Skin of body (tissue), 1 donor: ENCODE measurements at regions not wholly inside any gene's neighbourhood (a gene's known extent, or its start where the extent isn't known, plus 50 kb on each side); places are given as distances from the start of the nearest gene placed in this dataset.
A peak's percentile ranks its signal among the peaks of the same experiment; 100 is the strongest.

ENCODE experiments used
- DNase-seq: peaks from one replicate; lab custom pipeline; 2025; lab: John Stamatoyannopoulos, UW

DNA sequence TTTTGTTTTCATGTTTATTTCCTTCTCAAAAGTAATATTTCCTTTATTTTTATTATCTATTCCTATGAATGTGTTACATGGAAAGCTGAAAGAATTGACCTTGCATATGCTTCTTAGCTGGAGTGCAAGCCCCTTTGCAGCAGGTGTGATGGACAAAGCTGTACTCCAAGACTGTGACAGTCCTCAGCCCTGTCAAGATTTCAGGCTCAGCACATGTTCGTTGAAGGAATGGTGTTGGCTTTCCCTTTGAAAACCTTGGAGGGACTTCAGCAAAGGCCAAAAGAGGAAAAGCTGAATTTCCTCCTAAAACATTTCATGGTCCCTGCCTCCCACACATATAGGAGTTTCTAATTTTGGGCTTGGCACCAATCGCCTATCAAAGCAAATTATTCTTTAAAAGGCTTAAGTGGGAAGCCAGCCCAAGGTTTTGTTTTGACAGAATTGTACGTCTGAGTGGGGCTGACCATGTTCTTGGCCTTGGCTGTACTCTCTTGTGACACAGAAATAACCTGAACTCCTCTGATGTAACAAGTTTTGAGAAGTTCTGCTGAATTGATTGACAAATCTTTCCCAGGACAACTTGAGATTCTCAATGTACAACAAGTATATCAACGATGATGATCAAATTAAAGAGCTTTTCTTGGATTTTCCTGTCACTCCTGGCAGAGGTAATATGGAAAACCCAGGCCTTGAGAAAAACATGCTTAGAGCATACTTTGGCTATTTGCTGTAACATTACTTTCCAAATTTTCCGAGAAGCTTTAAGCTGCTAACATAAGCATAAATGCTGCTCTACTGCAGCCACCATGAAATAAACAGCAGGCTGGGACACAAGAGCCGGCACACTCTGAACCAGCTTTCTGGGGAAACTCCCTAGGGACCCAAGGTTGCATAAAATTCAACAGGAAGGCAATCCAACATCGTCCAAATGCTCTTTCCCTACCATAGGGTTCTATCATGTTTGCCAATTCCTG is 135.7 kb upstream of the ZNF648 start:
- peak; percentile 10 for DNase-seq

DNA sequence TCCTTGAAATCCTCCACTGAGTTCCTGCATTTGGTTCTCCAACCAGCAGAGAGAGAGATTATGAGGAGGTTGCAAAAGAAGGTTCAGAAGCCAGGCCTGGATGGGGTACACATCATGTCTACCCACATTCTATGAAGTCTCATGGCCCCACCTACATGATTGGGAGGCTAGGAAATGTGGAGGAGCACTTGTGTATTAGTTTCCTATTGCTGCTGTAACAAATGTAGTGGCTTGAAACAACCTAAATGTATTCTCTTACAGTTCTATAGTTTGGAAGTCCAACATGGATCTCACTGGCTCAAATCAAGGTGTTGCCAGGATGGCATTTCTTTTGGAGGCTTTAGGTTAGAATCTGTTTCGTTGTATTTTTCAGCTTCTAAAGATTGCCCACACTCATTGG is 134.2 kb upstream of the ZNF648 start:
- no peak for DNase-seq

DNA sequence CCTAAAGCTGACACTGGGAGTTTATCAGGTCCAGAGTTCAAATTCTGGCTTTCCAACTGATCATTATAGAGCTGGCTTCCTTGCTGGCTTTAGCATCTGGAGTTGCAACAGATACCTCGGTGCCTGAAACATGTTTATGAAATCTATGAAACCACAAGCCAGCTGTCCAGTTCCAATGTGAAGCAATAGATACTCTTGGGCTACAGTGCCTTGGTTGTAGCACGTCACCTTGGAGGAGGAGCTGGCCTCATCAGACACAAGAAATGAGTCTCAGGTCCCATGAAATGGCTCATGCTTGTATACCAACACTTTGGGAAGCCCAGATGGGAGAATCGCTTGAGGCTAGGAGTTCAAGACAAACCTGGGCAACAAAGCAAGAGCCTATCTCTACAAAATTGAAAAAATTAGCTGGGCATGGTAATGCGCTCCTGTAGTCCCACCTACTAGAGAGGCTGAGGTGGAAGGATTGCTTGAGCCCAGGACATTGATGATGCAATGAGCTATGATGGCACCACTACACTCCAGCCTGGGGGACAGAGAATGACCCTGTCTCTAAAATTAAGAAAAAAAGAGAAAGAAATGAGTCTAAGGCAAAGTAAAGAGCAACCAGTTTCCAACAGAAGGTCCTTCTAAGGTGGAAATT is 132.5 kb upstream of the ZNF648 start:
- DNase-seq, result no peak

DNA sequence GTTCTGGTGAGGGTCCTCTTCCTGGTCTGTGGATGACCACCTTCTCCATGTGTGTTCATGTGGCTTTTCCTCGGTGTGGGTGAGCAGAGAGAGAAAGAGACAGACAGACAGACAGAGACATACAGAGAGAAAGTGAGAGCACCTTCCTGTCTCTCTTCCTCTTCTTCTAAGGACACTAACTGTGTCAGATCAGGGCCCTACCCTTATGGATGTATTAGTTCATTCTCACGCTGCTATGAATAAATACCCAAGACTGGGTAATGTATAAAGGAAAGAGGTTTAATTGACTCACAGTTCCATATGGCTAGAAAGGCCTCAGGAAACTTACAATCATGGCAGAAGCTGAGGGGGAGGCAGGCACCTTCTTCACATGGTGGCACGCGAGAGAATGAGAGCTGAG is 131.5 kb upstream of the ZNF648 start:
- no peak for DNase-seq

DNA sequence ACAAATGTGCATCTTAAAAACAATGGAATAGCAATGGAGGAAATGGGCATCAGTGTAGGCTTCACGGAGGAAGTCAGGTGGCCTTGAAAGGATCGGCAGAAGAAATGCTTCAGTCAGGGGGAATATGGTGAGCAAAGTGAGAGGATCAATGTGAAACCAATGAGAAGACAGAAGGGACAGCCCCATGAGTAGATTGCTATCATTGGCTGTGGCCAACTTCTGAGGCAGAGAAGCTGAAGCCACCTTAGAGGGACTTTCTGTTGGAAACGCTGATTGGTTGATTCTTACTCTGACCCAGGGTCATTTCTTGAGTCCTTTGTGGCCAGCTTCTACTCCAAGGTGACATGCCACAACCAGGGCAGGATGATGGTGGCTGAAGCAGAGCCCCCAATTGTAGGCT is 130.7 kb upstream of the ZNF648 start:
- no peak for DNase-seq

DNA sequence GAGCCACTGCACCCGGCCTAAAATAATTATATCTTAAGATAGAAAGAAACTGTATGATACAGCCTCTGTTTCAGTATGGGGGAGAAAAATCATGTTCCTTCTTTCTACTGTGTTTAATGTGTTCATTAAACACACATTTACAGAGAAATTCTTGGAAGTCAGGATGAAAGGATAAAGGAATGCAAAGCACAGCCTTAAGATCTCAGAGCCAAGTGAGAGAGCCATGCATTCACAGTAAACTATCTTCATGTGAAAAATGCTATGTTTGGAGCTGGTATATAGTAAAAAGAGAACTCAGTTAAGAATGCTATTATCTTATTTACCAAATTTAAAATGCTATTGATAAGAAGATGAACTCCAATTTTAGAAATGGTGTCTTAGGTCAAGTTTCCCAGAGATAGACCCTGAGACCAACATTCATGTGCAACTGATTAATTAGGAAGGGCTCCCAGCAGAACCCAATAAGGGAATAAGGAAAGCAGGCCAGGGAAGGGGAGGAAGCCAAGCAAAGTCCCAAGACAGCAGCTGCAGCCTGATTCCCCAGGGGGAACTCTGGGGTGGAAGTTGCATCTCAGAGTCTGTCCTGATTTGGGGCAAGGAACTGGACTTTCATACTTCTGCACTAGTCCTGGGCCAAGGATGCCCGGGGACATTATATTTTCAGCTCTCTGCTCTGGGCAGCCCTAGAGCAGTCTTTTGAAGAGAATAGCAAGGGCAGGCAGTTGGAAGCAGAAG is 130.0 kb upstream of the ZNF648 start:
- no peak for DNase-seq

DNA sequence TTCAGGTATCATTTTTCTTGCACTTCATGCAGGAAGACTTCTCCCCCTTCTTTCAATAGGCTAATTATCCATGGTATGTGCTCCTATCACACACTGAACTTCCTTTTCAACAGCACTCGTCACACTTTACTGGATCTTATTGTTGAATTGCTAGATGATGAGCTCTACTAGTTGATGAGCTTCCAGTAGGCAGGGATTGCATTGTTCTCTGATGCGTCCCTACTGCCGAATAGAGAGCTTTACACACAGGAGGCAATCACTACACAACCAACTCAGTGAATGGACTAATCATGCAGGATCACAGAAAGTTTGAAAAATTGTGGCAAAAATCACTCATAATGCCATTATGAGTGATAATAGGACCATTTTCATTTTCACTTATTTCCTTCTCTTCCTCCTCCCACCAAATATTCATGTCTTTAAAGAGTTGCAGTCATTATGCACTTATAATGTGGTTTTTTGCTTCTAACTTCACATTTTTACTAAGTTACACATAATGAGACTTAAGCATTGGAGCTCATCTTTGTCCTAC is 128.1 kb upstream of the ZNF648 start:
- no peak for DNase-seq

DNA sequence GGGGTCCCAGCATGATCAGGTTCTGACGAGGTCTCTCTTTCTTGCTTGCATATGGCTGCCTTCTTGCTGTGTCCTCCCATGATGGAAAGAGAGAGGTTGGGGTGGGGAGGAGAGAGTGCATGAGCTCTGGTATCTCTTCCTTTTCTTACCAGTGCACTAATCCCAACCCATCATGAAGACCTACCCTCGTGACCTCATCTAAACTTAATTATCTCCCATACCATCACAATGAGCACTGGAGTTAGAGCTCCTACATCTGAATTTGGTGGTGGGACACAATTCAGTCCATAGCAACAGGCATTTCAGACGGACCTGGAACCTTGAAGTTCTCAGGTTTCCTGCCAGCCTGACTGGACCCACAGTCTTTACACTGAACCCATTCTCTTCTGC is 125.2 kb upstream of the ZNF648 start:
- DNase-seq, result no peak

DNA sequence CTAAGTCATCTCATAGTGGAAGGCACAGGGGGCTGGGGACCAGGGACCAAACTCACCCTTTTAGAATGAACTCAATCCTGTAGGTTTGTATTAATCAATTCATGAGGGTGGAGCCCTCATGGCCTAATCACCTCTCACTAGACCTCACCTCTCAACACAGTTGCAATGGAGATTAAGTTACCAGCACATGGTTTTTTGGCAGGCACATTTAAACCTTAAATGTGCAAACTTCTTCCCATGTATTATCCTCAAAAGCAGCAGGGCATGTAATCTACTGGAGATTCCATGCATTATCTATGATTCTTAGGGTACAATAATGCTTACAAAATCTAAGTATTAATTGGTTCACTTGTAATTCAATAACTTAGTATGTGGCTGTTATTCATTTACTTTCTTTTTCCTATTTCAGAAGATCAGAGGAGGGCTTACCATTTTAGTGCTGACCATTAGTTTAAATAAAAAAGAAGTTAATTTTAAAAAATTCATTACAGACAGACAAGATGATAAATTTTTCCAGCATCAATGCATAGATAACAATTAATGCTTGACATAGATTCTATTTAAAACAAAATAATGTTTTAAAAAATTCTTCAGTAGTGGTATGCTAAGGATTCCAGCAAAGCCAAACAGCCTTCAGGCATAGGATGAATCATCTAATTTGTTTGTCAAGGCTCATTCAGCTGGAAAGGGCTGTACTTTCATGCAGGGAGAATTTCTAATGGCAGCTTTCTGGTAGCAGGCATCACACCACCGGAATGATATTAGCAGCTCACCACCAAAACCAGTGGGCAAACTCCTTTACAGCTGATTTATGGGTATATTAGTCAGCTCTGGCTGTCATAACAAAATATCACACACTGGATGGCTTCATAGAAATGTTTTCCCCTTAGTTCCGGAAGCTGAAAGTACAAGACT is 124.6 kb upstream of the ZNF648 start:
- no peak for DNase-seq

DNA sequence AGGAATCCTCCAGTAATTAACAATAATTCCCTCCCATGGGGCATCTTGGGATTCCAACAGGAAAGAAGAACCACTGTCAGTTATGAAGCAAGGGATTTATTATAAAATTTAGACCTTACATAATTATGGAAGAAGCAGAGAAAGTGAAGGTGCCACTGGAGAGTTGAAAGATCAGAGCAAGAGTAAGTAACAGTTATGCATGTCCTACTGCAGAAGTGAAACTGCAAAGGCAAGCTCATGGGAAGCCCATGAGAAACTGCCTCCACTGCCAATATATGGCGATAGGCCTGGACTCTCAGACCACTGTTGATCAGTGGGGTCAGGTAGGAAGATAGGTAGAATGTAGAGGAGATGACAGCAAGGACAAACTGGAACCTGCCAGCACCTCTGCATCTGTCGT is 123.6 kb upstream of the ZNF648 start:
- DNase-seq, result no peak

DNA sequence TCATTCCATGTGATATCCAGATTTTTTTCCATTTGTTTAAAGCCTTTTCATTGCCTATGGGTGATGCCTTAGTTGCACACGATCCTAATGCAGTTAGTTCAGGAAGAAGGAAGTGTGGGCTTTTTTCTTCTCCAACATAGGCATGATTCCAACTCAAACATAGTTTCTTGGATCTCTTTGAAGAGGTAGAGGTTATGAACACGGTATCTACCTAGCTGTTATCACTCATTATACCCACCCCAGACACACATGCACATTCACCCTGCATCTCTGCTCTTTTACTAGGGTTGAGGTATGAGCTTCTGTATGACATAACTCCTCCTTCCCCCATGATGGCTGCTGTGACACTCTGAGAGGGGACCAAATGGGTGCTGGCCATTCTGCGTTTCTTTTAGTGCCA is 122.1 kb upstream of the ZNF648 start:
- DNase-seq, result no peak

DNA sequence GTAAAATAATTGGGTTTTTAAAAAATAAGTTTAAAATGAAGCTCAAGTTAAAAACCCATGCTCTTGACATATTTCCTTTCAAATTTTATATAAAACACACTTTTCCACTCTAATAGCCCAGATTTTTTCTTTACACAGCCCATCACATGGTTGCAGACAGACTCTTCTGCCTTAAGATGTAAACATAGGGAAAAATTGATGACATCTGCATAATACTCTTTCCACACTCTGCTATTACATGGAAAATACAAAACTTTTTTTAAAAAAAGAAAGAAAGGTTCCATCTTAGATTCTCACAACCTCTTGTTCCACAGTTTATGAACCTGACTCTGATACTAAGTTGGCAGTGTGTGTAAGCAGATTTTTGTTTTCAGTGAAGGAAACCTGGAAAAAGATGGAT is 120.8 kb upstream of the ZNF648 start:
- DNase-seq, result no peak

DNA sequence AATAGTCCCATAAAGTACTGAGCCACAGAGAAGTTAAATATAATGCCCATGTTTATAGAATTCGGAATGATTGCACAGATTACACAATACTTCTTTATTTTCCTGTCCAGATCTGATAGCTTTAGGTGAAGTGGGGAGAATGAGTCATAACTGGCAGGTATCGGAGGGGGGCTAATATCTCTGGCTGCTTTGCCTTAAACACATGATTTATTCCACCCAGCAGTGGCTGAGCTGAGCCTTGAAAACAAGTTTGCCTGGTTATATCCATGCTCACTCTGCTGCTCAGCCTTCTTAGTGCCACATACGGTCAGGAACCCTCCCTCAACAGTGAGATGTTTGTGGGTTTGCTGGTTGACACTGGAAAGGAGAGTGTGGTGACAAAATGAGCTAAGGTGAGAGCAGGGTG is 119.7 kb upstream of the ZNF648 start:
- no peak for DNase-seq

DNA sequence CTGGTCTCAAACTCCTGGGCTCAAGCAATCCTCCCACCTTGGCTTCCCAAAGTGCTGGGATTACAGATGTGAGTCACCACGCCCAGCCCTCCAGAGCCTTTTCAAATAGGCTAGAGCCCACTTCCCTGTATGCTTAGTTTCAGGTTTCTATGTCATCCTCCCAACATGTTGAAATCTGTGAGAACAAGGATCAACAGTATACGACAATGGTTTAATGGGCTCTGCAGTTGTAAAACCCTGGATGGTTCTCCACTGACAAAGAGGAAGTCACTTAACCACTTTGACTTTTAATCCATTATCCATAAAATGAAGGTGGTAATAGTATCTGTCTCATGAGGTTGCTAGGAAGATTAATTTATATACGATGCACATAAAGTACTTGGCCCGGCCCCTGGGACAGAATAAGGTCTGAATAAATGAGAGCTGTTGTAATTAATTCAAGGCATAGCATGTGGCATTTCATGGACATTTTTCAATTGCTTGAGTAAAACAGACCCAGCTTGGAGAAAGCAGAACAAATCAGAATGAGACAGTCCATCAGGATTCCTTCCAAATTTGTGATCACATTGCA is 113.9 kb upstream of the ZNF648 start:
- peak; percentile 76 for DNase-seq

DNA sequence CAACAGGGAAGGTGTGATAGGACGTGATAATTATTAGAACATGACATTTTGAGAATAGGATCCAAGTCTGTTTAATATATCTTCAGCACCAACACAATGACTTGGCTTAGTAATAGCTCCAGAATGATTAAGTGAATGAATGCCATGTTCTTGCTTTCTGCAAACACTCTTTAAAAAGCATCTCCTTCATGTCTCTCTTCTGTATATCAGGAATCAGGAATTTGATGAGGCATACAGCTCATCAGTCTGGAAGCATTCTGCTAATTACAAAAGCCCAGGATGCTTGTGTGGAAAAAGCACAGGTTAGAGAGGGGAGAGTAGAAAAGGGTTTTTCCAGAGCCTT is 113.0 kb upstream of the ZNF648 start:
- DNase-seq, result no peak

DNA sequence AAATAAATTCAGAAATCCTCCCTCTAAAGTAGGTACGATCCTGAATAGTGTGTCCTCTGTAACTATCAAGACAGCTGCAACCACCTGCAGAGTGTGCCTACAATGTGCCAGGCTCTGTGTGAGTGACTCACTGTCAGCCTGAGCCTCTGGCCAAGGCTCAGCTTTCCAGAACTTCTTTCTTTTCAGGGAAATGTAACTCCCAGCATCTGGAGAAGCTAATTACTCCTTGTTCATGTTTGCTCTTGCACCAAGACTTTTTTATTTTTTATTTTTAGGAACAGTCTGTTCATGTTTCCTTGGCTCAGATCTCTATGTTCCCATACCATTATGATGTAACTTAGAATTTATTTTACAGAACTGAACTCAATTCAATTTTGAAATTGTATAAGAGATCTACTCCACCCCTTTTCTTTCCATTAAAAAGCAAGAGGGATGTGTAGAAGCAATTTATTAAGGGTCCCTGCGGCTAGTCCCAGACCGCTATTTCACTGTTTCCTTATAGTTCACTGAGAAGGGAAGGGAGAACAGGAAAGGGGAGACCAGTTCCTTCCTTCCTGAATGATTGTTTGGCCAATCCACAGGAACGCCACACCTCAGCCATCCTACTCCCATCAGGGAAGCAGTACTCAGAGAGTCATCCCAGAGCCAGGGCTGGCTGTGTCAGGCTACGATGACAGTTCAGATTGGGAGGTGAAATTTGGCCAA is 112.4 kb upstream of the ZNF648 start:
- DNase-seq, result peak; percentile 85

DNA sequence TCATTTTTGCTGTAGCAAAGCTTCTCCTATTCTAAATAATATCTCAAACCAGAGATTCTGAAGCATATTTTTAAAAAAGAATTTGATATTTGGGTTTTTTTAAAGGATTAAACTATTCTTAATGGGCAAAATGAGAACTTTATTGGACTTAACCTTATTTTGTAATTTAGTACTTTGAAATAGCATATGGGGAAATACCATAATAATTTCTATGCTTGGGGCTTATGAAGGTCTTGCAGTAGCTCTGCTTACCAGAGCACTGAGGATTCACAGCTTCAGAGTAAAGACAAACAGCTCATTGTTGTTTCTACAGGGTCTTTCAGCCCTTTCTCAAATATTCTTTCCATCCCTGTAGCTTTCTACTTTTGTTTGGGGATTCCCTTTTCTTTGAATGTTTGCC is 111.2 kb upstream of the ZNF648 start:
- no peak for DNase-seq

DNA sequence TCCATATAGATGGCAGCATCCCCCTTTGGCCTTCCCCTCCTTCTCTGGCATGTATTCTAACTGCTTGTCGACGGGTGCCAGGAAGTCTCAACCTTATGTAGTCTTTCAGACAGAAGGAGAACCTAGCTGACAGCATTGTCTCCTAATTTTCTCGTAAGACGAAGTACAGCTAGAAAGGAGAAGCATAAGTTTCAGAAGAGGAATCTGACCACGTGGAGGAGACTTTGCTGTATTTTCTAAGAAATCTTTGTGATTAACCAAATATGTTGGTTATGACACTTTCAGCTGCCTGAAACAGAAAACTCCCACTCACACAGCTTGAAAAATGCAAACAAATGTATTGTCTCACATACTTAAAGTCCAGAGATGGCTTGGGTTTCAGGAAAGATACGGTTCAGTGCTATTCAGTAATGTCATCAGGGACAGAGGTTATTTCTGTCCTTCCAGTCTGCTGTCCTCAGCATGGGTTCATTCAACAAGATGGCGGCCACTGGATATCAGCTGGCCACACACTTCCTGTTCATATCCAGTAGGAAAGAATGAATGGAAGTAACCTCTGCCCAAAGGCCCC is 109.5 kb upstream of the ZNF648 start:
- DNase-seq, result peak; percentile 19

DNA sequence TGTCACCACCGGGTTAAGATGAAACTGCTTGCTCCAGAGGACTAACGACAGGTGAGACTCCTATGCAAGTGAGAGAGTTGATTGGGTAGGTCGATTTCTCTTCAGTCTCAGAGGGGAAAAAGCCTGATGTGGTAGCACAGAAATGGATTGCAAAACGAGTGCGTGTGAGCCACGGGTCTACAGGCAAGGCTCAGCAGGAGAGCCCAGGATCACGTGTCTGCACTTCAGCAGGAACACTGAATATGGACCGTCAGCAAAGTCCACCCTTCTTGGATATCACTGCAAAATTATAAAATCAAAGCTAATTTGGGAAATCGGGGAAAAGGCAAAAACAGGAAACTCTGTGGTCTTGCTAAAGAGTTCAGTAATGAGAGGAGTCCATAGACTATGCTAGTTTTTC is 107.7 kb upstream of the ZNF648 start:
- no peak for DNase-seq

DNA sequence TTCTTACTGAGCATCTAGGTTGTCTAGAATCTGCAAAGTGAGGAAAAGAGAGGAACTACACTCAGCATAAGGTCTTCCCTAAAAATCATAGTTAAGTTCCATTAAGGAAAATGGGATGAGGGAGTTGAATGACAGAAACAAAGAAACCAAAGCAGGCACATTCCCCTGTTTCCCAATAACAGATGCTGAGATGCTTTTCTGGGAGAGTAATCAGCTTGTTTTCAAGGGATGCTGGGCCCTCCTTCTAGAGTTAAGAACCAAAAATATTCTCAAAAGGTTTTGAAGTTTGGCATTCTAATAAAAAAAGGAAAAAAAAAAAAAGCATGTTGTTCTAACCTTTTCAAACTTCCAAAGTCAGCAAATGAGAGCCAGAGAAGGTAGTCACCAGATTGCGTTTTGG is 105.2 kb upstream of the ZNF648 start:
- no peak for DNase-seq
